Liver (tissue), 3 donors: ENCODE measurements at regions not wholly inside any gene's neighbourhood (a gene's known extent, or its start where the extent isn't known, plus 50 kb on each side); places are given as distances from the start of the nearest gene placed in this dataset.

Source experiments
- ATF3 ChIP-seq: IDR thresholded peaks from 2 replicates; pipeline ENCODE4 v1.6.1; 2016; ENCODE audit warnings: antibody characterized with exemption
- CTCF ChIP-seq: fragments of 150-350 bp; IDR thresholded peaks from 2 replicates; pipeline ENCODE4 v1.5.1; 2017; ENCODE audit warnings: improper control_type of control experiment, low read depth, low read length; ENCODE audit not compliant: missing input control
- JUND ChIP-seq, 2 donors: IDR thresholded peaks; 2 replicates each; pipeline ENCODE4 v1.6.1; 2016; ENCODE audit warnings: antibody characterized with exemption in 2 of 2
- REST ChIP-seq: IDR thresholded peaks from 2 replicates; pipeline ENCODE4 v1.6.1; 2016; ENCODE audit warnings: antibody characterized with exemption, mild to moderate bottlenecking
- YY1 ChIP-seq: IDR thresholded peaks from 2 replicates; pipeline ENCODE4 v1.6.1; 2016; ENCODE audit warnings: antibody characterized with exemption, mild to moderate bottlenecking
- donor health status: healthy.
- donor health status: healthy.

DNA sequence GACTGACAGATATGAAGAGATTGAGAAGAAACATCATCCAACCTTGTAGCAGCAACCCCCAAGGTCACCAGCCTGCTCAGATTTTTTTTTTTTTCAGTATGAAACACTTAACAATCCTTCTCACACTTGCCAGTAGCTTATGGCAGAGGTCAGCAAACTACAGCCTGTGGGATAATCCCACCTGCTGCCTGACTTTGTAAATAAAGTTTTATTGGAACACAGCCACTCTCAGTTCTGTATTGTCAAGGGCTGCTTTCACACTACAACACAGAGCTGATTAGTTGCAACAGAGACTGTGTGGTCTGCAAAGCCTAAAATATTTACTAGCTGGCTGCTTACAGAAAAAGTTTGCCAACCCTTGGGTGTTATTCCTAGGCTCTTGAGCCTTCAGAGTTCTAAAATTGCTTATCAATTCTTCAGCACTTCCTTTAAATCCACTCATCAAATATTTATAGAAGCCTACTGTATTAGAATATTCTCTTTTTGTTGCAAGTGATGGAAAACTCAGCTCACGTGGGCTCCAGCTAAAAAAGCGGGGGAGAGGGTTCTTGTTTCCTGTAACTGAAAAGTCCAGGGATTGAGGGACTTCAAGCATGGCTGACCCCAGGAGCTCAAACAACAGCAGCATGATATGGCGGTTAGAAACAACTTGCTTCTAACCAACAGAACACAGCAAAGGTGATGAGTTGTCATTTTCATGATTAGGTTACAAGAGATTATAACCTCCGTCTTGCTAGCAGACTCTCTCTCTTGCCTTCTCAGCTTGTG lies 246.1 kb downstream of the SHQ1 start:
- TF ChIP-seq REST (no peak), CTCF (no peak), ATF3 (no peak), JUND (IDR thresholded peaks at IDR 0.05) (no peak), YY1 (no peak)
